GM11168 (cell line): ENCODE measurements at regions not wholly inside any gene's neighbourhood (a gene's known extent, or its start where the extent isn't known, plus 50 kb on each side); places are given as distances from the start of the nearest gene placed in this dataset.

ENCODE experiments used
- in situ Hi-C: fragments of 300-500 bp; cut with MboI; formaldehyde crosslinking; loops from one replicate; pipeline ENCODE4 v1.12.0; 2022; ENCODE audit warnings: low sequenced_read_pairs; ENCODE audit not compliant: unreplicated experiment

- in situ Hi-C loops = no loop called here
Measured at GRCh38 chrX:46310815-46311497, 234.3 kb downstream of the ZNF674 start.

- in situ Hi-C loops = no loop called here
Measured at GRCh38 chrX:46308110-46308509, 237.1 kb downstream of the ZNF674 start.

- in situ Hi-C loops = no loop called here
Measured at GRCh38 chrX:46306103-46306502, 239.1 kb downstream of the ZNF674 start.

GRCh38 chrX:46305431-46305830 lies 239.8 kb downstream of the ZNF674 start:
- in situ Hi-C loops = no loop called here

- in situ Hi-C loops = no loop called here
Measured at GRCh38 chrX:46301903-46302302, 243.3 kb downstream of the ZNF674 start.

- in situ Hi-C loops = no loop called here
Measured at GRCh38 chrX:46298821-46299220, 246.4 kb downstream of the ZNF674 start.

- in situ Hi-C loops = no loop called here
Measured at GRCh38 chrX:46295963-46296362, 249.3 kb downstream of the ZNF674 start.

- in situ Hi-C loops = no loop called here
Measured at GRCh38 chrX:46294234-46294633, 251.0 kb downstream of the ZNF674 start.

GRCh38 chrX:46279925-46280313 lies 265.3 kb downstream of the ZNF674 start:
- in situ Hi-C loops = no loop called here

GRCh38 chrX:46279214-46279924 lies 265.9 kb downstream of the ZNF674 start:
- in situ Hi-C loops = no loop called here

- in situ Hi-C loops = no loop called here
Measured at GRCh38 chrX:46278572-46278971, 266.6 kb downstream of the ZNF674 start.

GRCh38 chrX:46268412-46268811 lies 276.8 kb downstream of the ZNF674 start:
- in situ Hi-C loops = no loop called here

GRCh38 chrX:46263494-46263893 lies 281.7 kb downstream of the ZNF674 start:
- in situ Hi-C loops = no loop called here

- in situ Hi-C loops = no loop called here
Measured at GRCh38 chrX:46262304-46262703, 282.9 kb downstream of the ZNF674 start.

GRCh38 chrX:46260499-46260898 lies 284.7 kb downstream of the ZNF674 start:
- in situ Hi-C loops = no loop called here

- in situ Hi-C loops = no loop called here
Measured at GRCh38 chrX:46258356-46258755, 286.9 kb downstream of the ZNF674 start.

- in situ Hi-C loops = no loop called here
Measured at GRCh38 chrX:46257451-46257879, 287.8 kb downstream of the ZNF674 start.

- in situ Hi-C loops = no loop called here
Measured at GRCh38 chrX:46256875-46257274, 288.3 kb downstream of the ZNF674 start.

- in situ Hi-C loops = no loop called here
Measured at GRCh38 chrX:46255046-46255445, 290.2 kb downstream of the ZNF674 start.

- in situ Hi-C loops = no loop called here
Measured at GRCh38 chrX:46254641-46255040, 290.6 kb downstream of the ZNF674 start.

GRCh38 chrX:46251755-46252154 lies 293.5 kb downstream of the ZNF674 start:
- in situ Hi-C loops = no loop called here

GRCh38 chrX:46250151-46250550 lies 295.1 kb downstream of the ZNF674 start:
- in situ Hi-C loops = no loop called here
